PFSK-1 (cell line): ENCODE measurements at regions not wholly inside any gene's neighbourhood (a gene's known extent, or its start where the extent isn't known, plus 50 kb on each side); places are given as distances from the start of the nearest gene placed in this dataset.

ENCODE experiments used
- POLR2AphosphoS5 ChIP-seq: IDR thresholded peaks from 2 replicates; pipeline ENCODE4 v1.6.1; 2012; ENCODE audit warnings: low read depth, mild to moderate bottlenecking, control low read depth, low read length, moderate library complexity
- SIN3A ChIP-seq: IDR thresholded peaks from 2 replicates; pipeline ENCODE4 v1.6.1; 2012; ENCODE audit warnings: mild to moderate bottlenecking, low read length, moderate library complexity, borderline replicate concordance; ENCODE audit not compliant: insufficient read depth
- TAF1 ChIP-seq: IDR thresholded peaks from 2 replicates; pipeline ENCODE4 v1.6.1; 2012; ENCODE audit warnings: low read length, control low read depth, borderline replicate concordance; ENCODE audit not compliant: insufficient read depth
- TF ChIP-seq, protein P1 (sequence below), 2 experiments: IDR thresholded peaks; 2 replicates each; pipeline versions ENCODE4 v1.6.1 to v1.8.0; 2011 to 2012; ENCODE audit warnings: low read depth in 2 of 2, low read length in 2 of 2, control low read depth in 1 of 2, inconsistent platforms in 1 of 2, mild to moderate bottlenecking in 1 of 2, moderate library complexity in 1 of 2; ENCODE audit not compliant: insufficient read depth in 1 of 2

DNA sequence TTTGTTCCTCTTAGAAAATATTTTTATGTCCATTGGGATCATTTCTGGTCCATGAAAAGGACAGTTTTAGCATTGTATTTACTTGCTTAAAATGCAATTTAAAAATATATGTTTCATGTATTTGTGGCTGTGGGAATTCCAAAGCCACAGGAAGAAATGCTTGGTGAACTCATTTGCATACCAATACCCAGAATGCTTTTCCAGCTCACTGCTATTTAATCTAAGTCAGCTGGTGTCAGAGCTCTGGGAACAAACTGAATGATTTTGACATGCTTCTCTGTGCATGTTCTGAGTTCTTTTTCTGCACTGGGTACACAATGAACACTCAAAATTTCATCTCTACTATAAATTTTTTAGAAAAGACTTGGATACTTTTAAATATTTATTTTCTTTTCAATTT is 482.8 kb upstream of the ARRDC3 start:
- TF ChIP-seq TAF1, result no peak
- TF ChIP-seq POLR2AphosphoS5, result no peak
- TF ChIP-seq SIN3A, result no peak
- TF ChIP-seq, protein P1, sequence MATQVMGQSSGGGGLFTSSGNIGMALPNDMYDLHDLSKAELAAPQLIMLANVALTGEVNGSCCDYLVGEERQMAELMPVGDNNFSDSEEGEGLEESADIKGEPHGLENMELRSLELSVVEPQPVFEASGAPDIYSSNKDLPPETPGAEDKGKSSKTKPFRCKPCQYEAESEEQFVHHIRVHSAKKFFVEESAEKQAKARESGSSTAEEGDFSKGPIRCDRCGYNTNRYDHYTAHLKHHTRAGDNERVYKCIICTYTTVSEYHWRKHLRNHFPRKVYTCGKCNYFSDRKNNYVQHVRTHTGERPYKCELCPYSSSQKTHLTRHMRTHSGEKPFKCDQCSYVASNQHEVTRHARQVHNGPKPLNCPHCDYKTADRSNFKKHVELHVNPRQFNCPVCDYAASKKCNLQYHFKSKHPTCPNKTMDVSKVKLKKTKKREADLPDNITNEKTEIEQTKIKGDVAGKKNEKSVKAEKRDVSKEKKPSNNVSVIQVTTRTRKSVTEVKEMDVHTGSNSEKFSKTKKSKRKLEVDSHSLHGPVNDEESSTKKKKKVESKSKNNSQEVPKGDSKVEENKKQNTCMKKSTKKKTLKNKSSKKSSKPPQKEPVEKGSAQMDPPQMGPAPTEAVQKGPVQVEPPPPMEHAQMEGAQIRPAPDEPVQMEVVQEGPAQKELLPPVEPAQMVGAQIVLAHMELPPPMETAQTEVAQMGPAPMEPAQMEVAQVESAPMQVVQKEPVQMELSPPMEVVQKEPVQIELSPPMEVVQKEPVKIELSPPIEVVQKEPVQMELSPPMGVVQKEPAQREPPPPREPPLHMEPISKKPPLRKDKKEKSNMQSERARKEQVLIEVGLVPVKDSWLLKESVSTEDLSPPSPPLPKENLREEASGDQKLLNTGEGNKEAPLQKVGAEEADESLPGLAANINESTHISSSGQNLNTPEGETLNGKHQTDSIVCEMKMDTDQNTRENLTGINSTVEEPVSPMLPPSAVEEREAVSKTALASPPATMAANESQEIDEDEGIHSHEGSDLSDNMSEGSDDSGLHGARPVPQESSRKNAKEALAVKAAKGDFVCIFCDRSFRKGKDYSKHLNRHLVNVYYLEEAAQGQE (IDR thresholded peaks at IDR 0.05; ENCODE audit: insufficient read depth in 1 of 2, low read depth in 2 of 2, low read length in 2 of 2), result no peak
